A549 (cell line): ENCODE measurements at regions not wholly inside any gene's neighbourhood (a gene's known extent, or its start where the extent isn't known, plus 50 kb on each side); places are given as distances from the start of the nearest gene placed in this dataset.

Experiments used
- CHD2 ChIP-seq: fragments of 150-350 bp; IDR thresholded peaks from 2 replicates; pipeline ENCODE4 v1.6.1; 2014; ENCODE audit warnings: low read length; ENCODE audit not compliant: partially characterized antibody
- CTCF ChIP-seq: fragments of >200 bp; sonication (Bioruptor Twin); formaldehyde crosslinking; IDR thresholded peaks from 3 replicates; pipeline ENCODE4 v1.5.1; 2016
- EP300 ChIP-seq, 2 experiments: fragments of >200 bp; sonication (Bioruptor Twin); formaldehyde crosslinking; IDR thresholded peaks; 2 replicates in 1 of 2; 3 replicates in 1 of 2; pipeline ENCODE4 v1.6.1; 2016 to 2017
- ESRRA ChIP-seq: fragments of 150-350 bp; IDR thresholded peaks from 2 replicates; pipeline ENCODE4 v1.6.1; 2014; ENCODE audit warnings: mild to moderate bottlenecking, low read length, borderline replicate concordance
- HOXA7 ChIP-seq: fragments of 250-450 bp; sonication (Bioruptor Pico); IDR thresholded peaks from 2 replicates; pipeline ENCODE4 v1.5.0; 2020; ENCODE audit warnings: mild to moderate bottlenecking, moderate library complexity
- MAX ChIP-seq: IDR thresholded peaks from 2 replicates; pipeline ENCODE4 v1.6.1; 2012
- PBX3 ChIP-seq: IDR thresholded peaks from 2 replicates; pipeline ENCODE4 v1.6.1; 2012
- POLR2A ChIP-seq: IDR thresholded peaks from 2 replicates; pipeline ENCODE4 v1.6.1; 2012; ENCODE audit warnings: mild to moderate bottlenecking, low read length
- RAD21 ChIP-seq, 2 experiments: fragments of >200 bp in 1 of 2; sonication (Bioruptor Twin) in 1 of 2; formaldehyde crosslinking in 1 of 2; IDR thresholded peaks in 1 of 2; conservative IDR thresholded peaks in 1 of 2; 2 replicates in 1 of 2; 3 replicates in 1 of 2; pipeline ENCODE4 v1.6.1; 2012 to 2018; ENCODE audit warnings: inconsistent platforms in 1 of 2
- RFX5 ChIP-seq: fragments of 450-650 bp; IDR thresholded peaks from 2 replicates; pipeline ENCODE4 v1.7.1; 2014; ENCODE audit warnings: antibody characterized with exemption, mild to moderate bottlenecking, moderate library complexity
- TP53 ChIP-seq: fragments of 250-450 bp; sonication (Bioruptor Pico); IDR thresholded peaks from 2 replicates; pipeline ENCODE4 v1.5.0; 2021; ENCODE audit warnings: mild to moderate bottlenecking, moderate library complexity
- ZSCAN20 ChIP-seq: fragments of 250-450 bp; sonication (Bioruptor Pico); IDR thresholded peaks from 2 replicates; pipeline ENCODE4 v1.8.0; 2022; ENCODE audit warnings: mild to moderate bottlenecking, moderate library complexity

GRCh38 chr18:2049986-2050385 lies 521.3 kb downstream of the METTL4 start:
- TF ChIP-seq CTCF (no peak), RFX5 (no peak), EP300 (IDR thresholded peaks at IDR 0.05) (no peak), POLR2A (no peak), TP53 (CRISPR knock-in tag) (no peak), ESRRA (no peak), PBX3 (no peak), HOXA7 (no peak), RAD21 (conservative IDR thresholded peaks at IDR 0.05 in 1 of 2, IDR thresholded peaks at IDR 0.05 in 1 of 2) (no peak), ZSCAN20 (no peak), MAX (no peak), CHD2 (no peak)
